DOHH2 (cell line): ENCODE measurements at regions not wholly inside any gene's neighbourhood (a gene's known extent, or its start where the extent isn't known, plus 50 kb on each side); places are given as distances from the start of the nearest gene placed in this dataset.

Experiments
- H3F3A ChIP-seq: fragments of 200-600 bp; sonication (generic), shearing (Covaris generic); 2 replicates; pipeline ENCODE4 v1.6.0; 2016; ENCODE audit warnings: antibody characterized with exemption, mild to moderate bottlenecking; ENCODE audit not compliant: control insufficient read depth, insufficient read depth
- H3K27ac ChIP-seq: fragments of 200-600 bp; sonication (generic); 2 replicates; pipeline ENCODE4 v1.5.1; 2014; ENCODE audit warnings: low read depth, mild to moderate bottlenecking, low read length, moderate library complexity
- H3K27me3 ChIP-seq: fragments of 200-600 bp; sonication (generic); 2 replicates; pipeline ENCODE4 v1.6.1; 2014; ENCODE audit warnings: mild to moderate bottlenecking, low read length, mixed read lengths; ENCODE audit not compliant: control insufficient read depth
- H3K36me3 ChIP-seq: fragments of 200-600 bp; sonication (generic); 2 replicates; pipeline ENCODE4 v1.6.1; 2014; ENCODE audit warnings: mild to moderate bottlenecking, low read length, moderate library complexity, mixed read lengths; ENCODE audit not compliant: control insufficient read depth
- H3K4me1 ChIP-seq: fragments of 200-600 bp; sonication (generic); 2 replicates; pipeline ENCODE4 v1.6.1; 2014; ENCODE audit warnings: mild to moderate bottlenecking, low read length, mixed read lengths; ENCODE audit not compliant: control insufficient read depth
- H3K4me2 ChIP-seq: fragments of 200-600 bp; sonication (generic); 2 replicates; pipeline ENCODE4 v1.6.0; 2014; ENCODE audit warnings: mild to moderate bottlenecking, low read length, moderate library complexity
- H3K4me3 ChIP-seq: fragments of 200-600 bp; sonication (generic); 2 replicates; pipeline ENCODE4 v1.5.1; 2014; ENCODE audit warnings: mild to moderate bottlenecking, low read length, mixed read lengths
- H3K79me2 ChIP-seq: fragments of 200-600 bp; sonication (generic); 2 replicates; pipeline ENCODE4 v1.6.1; 2014; ENCODE audit warnings: mild to moderate bottlenecking, low read length, mixed read lengths; ENCODE audit not compliant: control insufficient read depth
- H3K9me2 ChIP-seq: fragments of 200-600 bp; sonication (generic); replicated peaks from 2 replicates; pipeline ENCODE4 v1.6.1; 2014; ENCODE audit warnings: mild to moderate bottlenecking, low read length, mixed read lengths; ENCODE audit not compliant: control insufficient read depth
- H3K9me3 ChIP-seq: fragments of 200-600 bp; sonication (generic); 2 replicates; pipeline ENCODE4 v1.6.1; 2014; ENCODE audit warnings: antibody characterized with exemption, low read length, mixed read lengths; ENCODE audit not compliant: control insufficient read depth, insufficient read depth
- H4K20me1 ChIP-seq: fragments of 200-600 bp; sonication (generic); 2 replicates; pipeline ENCODE4 v1.6.0; 2014; ENCODE audit warnings: low read depth, mild to moderate bottlenecking, antibody characterized with exemption, low read length, moderate library complexity; ENCODE audit not compliant: control insufficient read depth, insufficient read depth
- EZH2phosphoT487 ChIP-seq: fragments of 200-600 bp; sonication (generic); IDR thresholded peaks from 2 replicates; pipeline ENCODE4 v1.6.1; 2017; ENCODE audit warnings: borderline replicate concordance, mild to moderate bottlenecking, antibody characterized with exemption, low read length, moderate library complexity, mixed read lengths
- TF ChIP-seq, protein P1 (sequence below): fragments of 200-600 bp; sonication (generic); IDR thresholded peaks from one replicate; pipeline ENCODE4 v1.5.1; 2014; ENCODE audit warnings: antibody characterized with exemption, mild to moderate bottlenecking, low read depth, low read length; ENCODE audit not compliant: poor library complexity, severe bottlenecking

DNA sequence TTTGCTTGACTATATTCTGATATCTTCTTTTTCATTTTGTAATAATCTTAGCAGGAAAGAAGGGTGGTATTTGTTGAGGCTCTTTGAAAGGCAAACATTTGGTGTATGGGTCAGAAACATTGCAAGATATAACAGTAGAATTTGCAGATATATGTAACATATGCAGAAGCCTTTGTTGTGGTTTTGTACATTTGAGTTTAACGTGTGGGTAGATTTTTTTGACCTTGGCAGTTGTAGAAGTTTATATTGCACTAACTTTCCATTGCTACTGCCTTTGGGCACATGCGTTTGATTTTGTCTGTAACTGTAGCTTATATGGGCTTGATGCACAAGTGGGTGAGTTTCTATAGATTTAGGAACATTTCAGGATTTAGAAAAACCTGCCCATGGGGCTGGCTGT lies 78.5 kb upstream of the SPRY2 start:
- no peak for TF ChIP-seq EZH2phosphoT487
- TF ChIP-seq, protein P1, sequence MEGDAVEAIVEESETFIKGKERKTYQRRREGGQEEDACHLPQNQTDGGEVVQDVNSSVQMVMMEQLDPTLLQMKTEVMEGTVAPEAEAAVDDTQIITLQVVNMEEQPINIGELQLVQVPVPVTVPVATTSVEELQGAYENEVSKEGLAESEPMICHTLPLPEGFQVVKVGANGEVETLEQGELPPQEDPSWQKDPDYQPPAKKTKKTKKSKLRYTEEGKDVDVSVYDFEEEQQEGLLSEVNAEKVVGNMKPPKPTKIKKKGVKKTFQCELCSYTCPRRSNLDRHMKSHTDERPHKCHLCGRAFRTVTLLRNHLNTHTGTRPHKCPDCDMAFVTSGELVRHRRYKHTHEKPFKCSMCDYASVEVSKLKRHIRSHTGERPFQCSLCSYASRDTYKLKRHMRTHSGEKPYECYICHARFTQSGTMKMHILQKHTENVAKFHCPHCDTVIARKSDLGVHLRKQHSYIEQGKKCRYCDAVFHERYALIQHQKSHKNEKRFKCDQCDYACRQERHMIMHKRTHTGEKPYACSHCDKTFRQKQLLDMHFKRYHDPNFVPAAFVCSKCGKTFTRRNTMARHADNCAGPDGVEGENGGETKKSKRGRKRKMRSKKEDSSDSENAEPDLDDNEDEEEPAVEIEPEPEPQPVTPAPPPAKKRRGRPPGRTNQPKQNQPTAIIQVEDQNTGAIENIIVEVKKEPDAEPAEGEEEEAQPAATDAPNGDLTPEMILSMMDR, result no peak
- Histone ChIP-seq H3K27ac (no peak overlapping the region), H4K20me1 (no peaks in the 10 kb centered on the region), H3K27me3 (no peaks in the 10 kb centered on the region), H3K4me3 (no peak overlapping the region), H3F3A (no peaks in the 10 kb centered on the region), H3K36me3 (no peaks in the 10 kb centered on the region), H3K4me2 (no peak overlapping the region), H3K9me2 (no peaks in the 10 kb centered on the region), H3K79me2 (no peaks in the 10 kb centered on the region), H3K9me3 (no peaks in the 10 kb centered on the region; the same call in 1 of the 2 replicates), H3K4me1 (no peaks in the 10 kb centered on the region)

GRCh38 chr13:80413611-80414010 lies 72.7 kb upstream of the SPRY2 start:
- no peak overlapping the region for H3K4me3 ChIP-seq
- H3K4me2 ChIP-seq, result no peak overlapping the region
- H3K9me2 ChIP-seq, result no peaks in the 10 kb centered on the region
- TF ChIP-seq EZH2phosphoT487, result no peak
- TF ChIP-seq, protein P1, result no peak
- H4K20me1 ChIP-seq, result no peaks in the 10 kb centered on the region
- H3K36me3 ChIP-seq, result no peaks in the 10 kb centered on the region
- H3K27me3 ChIP-seq, result no peaks in the 10 kb centered on the region
- no peaks in the 10 kb centered on the region for H3K9me3 ChIP-seq
- H3K79me2 ChIP-seq, result no peaks in the 10 kb centered on the region
- H3F3A ChIP-seq, result no peaks in the 10 kb centered on the region
- no peak overlapping the region for H3K27ac ChIP-seq
- H3K4me1 ChIP-seq, result no peaks in the 10 kb centered on the region

GRCh38 chr13:80408270-80408669 lies 67.3 kb upstream of the SPRY2 start:
- no peaks in the 10 kb centered on the region for H3K36me3 ChIP-seq
- H3K27me3 ChIP-seq, result no peaks in the 10 kb centered on the region
- TF ChIP-seq, protein P1, result no peak
- H3K4me2 ChIP-seq, result no peak overlapping the region
- no peaks in the 10 kb centered on the region for H3F3A ChIP-seq
- no peak overlapping the region for H3K27ac ChIP-seq
- no peaks in the 10 kb centered on the region for H3K4me1 ChIP-seq
- no peaks in the 10 kb centered on the region for H3K79me2 ChIP-seq
- H4K20me1 ChIP-seq, result no peaks in the 10 kb centered on the region
- H3K9me2 ChIP-seq, result no peaks in the 10 kb centered on the region
- H3K9me3 ChIP-seq, result no peaks in the 10 kb centered on the region
- H3K4me3 ChIP-seq, result no peak overlapping the region
